ENCODE measurements at regions not wholly inside any gene's neighbourhood (a gene's known extent, or its start where the extent isn't known, plus 50 kb on each side); places are given as distances from the start of the nearest gene placed in this dataset.

GRCh38 chr16:62869837-62870236 is 833.6 kb upstream of the CDH8 start:
- H3K4me1 ChIP-seq (ENCODE audit: control insufficient read depth, insufficient read depth, low read length), result no peaks in the 10 kb centered on the region
- H3K9me3 ChIP-seq (ENCODE audit: control insufficient read depth, low read length), result no peaks in the 10 kb centered on the region
- H3K4me3 ChIP-seq (ENCODE audit: low read length), result no peak overlapping the region
- H3K36me3 ChIP-seq (ENCODE audit: control insufficient read depth, insufficient read depth, low read length), result no peaks in the 10 kb centered on the region
- no peak overlapping the region for H3K9ac ChIP-seq (ENCODE audit: low read length)
- H3K27me3 ChIP-seq (ENCODE audit: control insufficient read depth, insufficient read depth, low read length), result no peaks in the 10 kb centered on the region

- Histone ChIP-seq H3K27me3 (ENCODE audit: control insufficient read depth, insufficient read depth, low read length) (no peaks in the 10 kb centered on the region), H3K9me3 (ENCODE audit: control insufficient read depth, low read length) (no peaks in the 10 kb centered on the region), H3K4me3 (ENCODE audit: low read length) (no peak overlapping the region), H3K4me1 (ENCODE audit: control insufficient read depth, insufficient read depth, low read length) (no peaks in the 10 kb centered on the region), H3K9ac (ENCODE audit: low read length) (no peak overlapping the region), H3K36me3 (ENCODE audit: control insufficient read depth, insufficient read depth, low read length) (no peaks in the 10 kb centered on the region)
Measured at GRCh38 chr16:62863139-62863538, 826.9 kb upstream of the CDH8 start.

GRCh38 chr16:62853887-62854286 is 817.6 kb upstream of the CDH8 start:
- no peak overlapping the region for H3K9ac ChIP-seq (ENCODE audit: low read length)
- no peaks in the 10 kb centered on the region for H3K9me3 ChIP-seq (ENCODE audit: control insufficient read depth, low read length)
- no peaks in the 10 kb centered on the region for H3K4me1 ChIP-seq (ENCODE audit: control insufficient read depth, insufficient read depth, low read length)
- no peaks in the 10 kb centered on the region for H3K36me3 ChIP-seq (ENCODE audit: control insufficient read depth, insufficient read depth, low read length)
- H3K4me3 ChIP-seq (ENCODE audit: low read length), result no peak overlapping the region
- no peaks in the 10 kb centered on the region for H3K27me3 ChIP-seq (ENCODE audit: control insufficient read depth, insufficient read depth, low read length)

- Histone ChIP-seq H3K9ac (ENCODE audit: low read length) (no peak overlapping the region), H3K27me3 (ENCODE audit: control insufficient read depth, insufficient read depth, low read length) (no peaks in the 10 kb centered on the region), H3K4me1 (ENCODE audit: control insufficient read depth, insufficient read depth, low read length) (no peaks in the 10 kb centered on the region), H3K4me3 (ENCODE audit: low read length) (no peak overlapping the region), H3K36me3 (ENCODE audit: control insufficient read depth, insufficient read depth, low read length) (no peaks in the 10 kb centered on the region), H3K9me3 (ENCODE audit: control insufficient read depth, low read length) (no peaks in the 10 kb centered on the region)
Measured at GRCh38 chr16:62846399-62847057, 810.3 kb upstream of the CDH8 start.

GRCh38 chr16:62832214-62832613 is 796.0 kb upstream of the CDH8 start:
- no peaks in the 10 kb centered on the region for H3K4me1 ChIP-seq (ENCODE audit: control insufficient read depth, insufficient read depth, low read length)
- no peak overlapping the region for H3K9ac ChIP-seq (ENCODE audit: low read length)
- no peaks in the 10 kb centered on the region for H3K36me3 ChIP-seq (ENCODE audit: control insufficient read depth, insufficient read depth, low read length)
- H3K9me3 ChIP-seq (ENCODE audit: control insufficient read depth, low read length), result no peaks in the 10 kb centered on the region
- no peak overlapping the region for H3K4me3 ChIP-seq (ENCODE audit: low read length)
- no peaks in the 10 kb centered on the region for H3K27me3 ChIP-seq (ENCODE audit: control insufficient read depth, insufficient read depth, low read length)

- Histone ChIP-seq H3K9ac (ENCODE audit: low read length) (no peak overlapping the region), H3K9me3 (ENCODE audit: control insufficient read depth, low read length) (no peaks in the 10 kb centered on the region), H3K27me3 (ENCODE audit: control insufficient read depth, insufficient read depth, low read length) (no peaks in the 10 kb centered on the region), H3K4me3 (ENCODE audit: low read length) (no peak overlapping the region), H3K4me1 (ENCODE audit: control insufficient read depth, insufficient read depth, low read length) (no peaks in the 10 kb centered on the region), H3K36me3 (ENCODE audit: control insufficient read depth, insufficient read depth, low read length) (no peaks in the 10 kb centered on the region)
Measured at GRCh38 chr16:62831235-62831850, 795.1 kb upstream of the CDH8 start.

- Histone ChIP-seq H3K4me1 (ENCODE audit: control insufficient read depth, insufficient read depth, low read length) (no peaks in the 10 kb centered on the region), H3K9me3 (ENCODE audit: control insufficient read depth, low read length) (no peaks in the 10 kb centered on the region), H3K4me3 (ENCODE audit: low read length) (no peak overlapping the region), H3K36me3 (ENCODE audit: control insufficient read depth, insufficient read depth, low read length) (no peaks in the 10 kb centered on the region), H3K9ac (ENCODE audit: low read length) (no peak overlapping the region), H3K27me3 (ENCODE audit: control insufficient read depth, insufficient read depth, low read length) (no peaks in the 10 kb centered on the region)
Measured at GRCh38 chr16:62829607-62830006, 793.4 kb upstream of the CDH8 start.

GRCh38 chr16:62829084-62829483 is 792.8 kb upstream of the CDH8 start:
- no peaks in the 10 kb centered on the region for H3K4me1 ChIP-seq (ENCODE audit: control insufficient read depth, insufficient read depth, low read length)
- no peak overlapping the region for H3K4me3 ChIP-seq (ENCODE audit: low read length)
- H3K9ac ChIP-seq (ENCODE audit: low read length), result no peak overlapping the region
- no peaks in the 10 kb centered on the region for H3K36me3 ChIP-seq (ENCODE audit: control insufficient read depth, insufficient read depth, low read length)
- H3K9me3 ChIP-seq (ENCODE audit: control insufficient read depth, low read length), result no peaks in the 10 kb centered on the region
- no peaks in the 10 kb centered on the region for H3K27me3 ChIP-seq (ENCODE audit: control insufficient read depth, insufficient read depth, low read length)

GRCh38 chr16:62821824-62822223 is 785.6 kb upstream of the CDH8 start:
- Histone ChIP-seq H3K4me3 (ENCODE audit: low read length) (no peak overlapping the region), H3K9me3 (ENCODE audit: control insufficient read depth, low read length) (no peaks in the 10 kb centered on the region), H3K9ac (ENCODE audit: low read length) (no peak overlapping the region), H3K36me3 (ENCODE audit: control insufficient read depth, insufficient read depth, low read length) (no peaks in the 10 kb centered on the region), H3K4me1 (ENCODE audit: control insufficient read depth, insufficient read depth, low read length) (no peaks in the 10 kb centered on the region), H3K27me3 (ENCODE audit: control insufficient read depth, insufficient read depth, low read length) (no peaks in the 10 kb centered on the region)

- Histone ChIP-seq H3K4me1 (ENCODE audit: control insufficient read depth, insufficient read depth, low read length) (no peaks in the 10 kb centered on the region), H3K9ac (ENCODE audit: low read length) (no peak overlapping the region), H3K9me3 (ENCODE audit: control insufficient read depth, low read length) (no peaks in the 10 kb centered on the region), H3K36me3 (ENCODE audit: control insufficient read depth, insufficient read depth, low read length) (no peaks in the 10 kb centered on the region), H3K4me3 (ENCODE audit: low read length) (no peak overlapping the region), H3K27me3 (ENCODE audit: control insufficient read depth, insufficient read depth, low read length) (no peaks in the 10 kb centered on the region)
Measured at GRCh38 chr16:62816971-62817519, 780.8 kb upstream of the CDH8 start.

- Histone ChIP-seq H3K4me3 (ENCODE audit: low read length) (no peak overlapping the region), H3K27me3 (ENCODE audit: control insufficient read depth, insufficient read depth, low read length) (no peaks in the 10 kb centered on the region), H3K9me3 (ENCODE audit: control insufficient read depth, low read length) (no peaks in the 10 kb centered on the region), H3K4me1 (ENCODE audit: control insufficient read depth, insufficient read depth, low read length) (no peaks in the 10 kb centered on the region), H3K9ac (ENCODE audit: low read length) (no peak overlapping the region), H3K36me3 (ENCODE audit: control insufficient read depth, insufficient read depth, low read length) (no peaks in the 10 kb centered on the region)
Measured at GRCh38 chr16:62814891-62815290, 778.7 kb upstream of the CDH8 start.

GRCh38 chr16:62805221-62805857 is 769.1 kb upstream of the CDH8 start:
- Histone ChIP-seq H3K36me3 (ENCODE audit: control insufficient read depth, insufficient read depth, low read length) (no peaks in the 10 kb centered on the region), H3K4me3 (ENCODE audit: low read length) (no peak overlapping the region), H3K4me1 (ENCODE audit: control insufficient read depth, insufficient read depth, low read length) (no peaks in the 10 kb centered on the region)

More at GRCh38 chr16:62805221-62805857, 769.1 kb upstream of the CDH8 start:
- Histone ChIP-seq H3K27me3 (ENCODE audit: control insufficient read depth, insufficient read depth, low read length) (no peaks in the 10 kb centered on the region), H3K9me3 (ENCODE audit: control insufficient read depth, low read length) (no peaks in the 10 kb centered on the region), H3K9ac (ENCODE audit: low read length) (no peak overlapping the region)

All from mucosa of stomach (tissue), 1 donor.